ENCODE measurements at regions not wholly inside any gene's neighbourhood (a gene's known extent, or its start where the extent isn't known, plus 50 kb on each side); places are given as distances from the start of the nearest gene placed in this dataset.
"Not testable (repeated sequence)": the region's sequence is repeated elsewhere in the genome, so short reads cannot be mapped to it uniquely, and the experiment has no call there.

DNA sequence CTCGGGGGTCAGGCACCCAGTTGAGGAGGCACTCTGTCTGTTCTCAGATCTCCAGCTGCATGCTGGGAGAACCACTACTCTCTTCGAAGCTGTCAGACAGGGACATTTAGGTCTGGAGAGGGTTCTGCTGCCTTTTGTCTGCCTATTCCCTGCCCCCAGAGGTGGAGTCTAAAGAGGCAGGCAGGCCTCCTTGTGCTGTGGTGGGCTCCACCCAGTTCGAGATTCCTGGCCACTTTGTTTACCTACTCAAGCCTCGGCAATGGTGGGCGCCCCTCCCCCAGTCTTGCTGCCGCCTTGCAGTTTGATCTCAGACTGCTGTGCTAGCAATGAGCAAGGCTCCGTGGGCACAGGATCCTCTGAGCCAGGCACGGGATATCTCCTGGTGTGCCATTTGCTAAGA lies 171.1 kb upstream of the C1GALT1 start:
- TF ChIP-seq, protein P1, sequence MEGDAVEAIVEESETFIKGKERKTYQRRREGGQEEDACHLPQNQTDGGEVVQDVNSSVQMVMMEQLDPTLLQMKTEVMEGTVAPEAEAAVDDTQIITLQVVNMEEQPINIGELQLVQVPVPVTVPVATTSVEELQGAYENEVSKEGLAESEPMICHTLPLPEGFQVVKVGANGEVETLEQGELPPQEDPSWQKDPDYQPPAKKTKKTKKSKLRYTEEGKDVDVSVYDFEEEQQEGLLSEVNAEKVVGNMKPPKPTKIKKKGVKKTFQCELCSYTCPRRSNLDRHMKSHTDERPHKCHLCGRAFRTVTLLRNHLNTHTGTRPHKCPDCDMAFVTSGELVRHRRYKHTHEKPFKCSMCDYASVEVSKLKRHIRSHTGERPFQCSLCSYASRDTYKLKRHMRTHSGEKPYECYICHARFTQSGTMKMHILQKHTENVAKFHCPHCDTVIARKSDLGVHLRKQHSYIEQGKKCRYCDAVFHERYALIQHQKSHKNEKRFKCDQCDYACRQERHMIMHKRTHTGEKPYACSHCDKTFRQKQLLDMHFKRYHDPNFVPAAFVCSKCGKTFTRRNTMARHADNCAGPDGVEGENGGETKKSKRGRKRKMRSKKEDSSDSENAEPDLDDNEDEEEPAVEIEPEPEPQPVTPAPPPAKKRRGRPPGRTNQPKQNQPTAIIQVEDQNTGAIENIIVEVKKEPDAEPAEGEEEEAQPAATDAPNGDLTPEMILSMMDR (IDR thresholded peaks at IDR 0.05; ENCODE audit: poor library complexity), result not testable (repeated sequence)
- not testable (repeated sequence) for TF ChIP-seq EZH2phosphoT487 (IDR thresholded peaks at IDR 0.05; ENCODE audit: low read depth, severe bottlenecking, unreplicated experiment)
